Neural crest cell (in vitro differentiated cells): ENCODE measurements at regions not wholly inside any gene's neighbourhood (a gene's known extent, or its start where the extent isn't known, plus 50 kb on each side); places are given as distances from the start of the nearest gene placed in this dataset.

Experiments
- DNase-seq: peaks from one replicate; pipeline ENCODE4 v3.0.0; 2021; ENCODE audit warnings: low read depth, mixed read lengths, low spot score
- H3K27ac Mint-ChIP-seq: one replicate; pipeline ENCODE4 v1.8.0; 2021; ENCODE audit warnings: mild to moderate bottlenecking, mixed read lengths; ENCODE audit not compliant: unreplicated experiment
- H3K27me3 Mint-ChIP-seq: 2 replicates; pipeline ENCODE4 v1.8.0; 2021; ENCODE audit warnings: low read depth, mild to moderate bottlenecking, mixed read lengths
- H3K36me3 Mint-ChIP-seq: 2 replicates; pipeline ENCODE4 v1.8.0; 2021; ENCODE audit warnings: low read depth, mild to moderate bottlenecking, mixed read lengths
- H3K4me1 Mint-ChIP-seq: 2 replicates; pipeline ENCODE4 v1.8.0; 2021; ENCODE audit warnings: mixed read lengths
- H3K4me3 Mint-ChIP-seq: one replicate; pipeline ENCODE4 v1.8.0; 2021; ENCODE audit warnings: mild to moderate bottlenecking, mixed read lengths
- H3K9me3 Mint-ChIP-seq: 2 replicates; pipeline ENCODE4 v1.8.0; 2021; ENCODE audit warnings: mixed read lengths
- TF ChIP-seq, protein P1 (sequence below): fragments of 200-600 bp; sonication (generic); conservative IDR thresholded peaks from 2 replicates; pipeline ENCODE4 v1.5.0; 2021; ENCODE audit warnings: antibody characterized with exemption, mild to moderate bottlenecking

DNA sequence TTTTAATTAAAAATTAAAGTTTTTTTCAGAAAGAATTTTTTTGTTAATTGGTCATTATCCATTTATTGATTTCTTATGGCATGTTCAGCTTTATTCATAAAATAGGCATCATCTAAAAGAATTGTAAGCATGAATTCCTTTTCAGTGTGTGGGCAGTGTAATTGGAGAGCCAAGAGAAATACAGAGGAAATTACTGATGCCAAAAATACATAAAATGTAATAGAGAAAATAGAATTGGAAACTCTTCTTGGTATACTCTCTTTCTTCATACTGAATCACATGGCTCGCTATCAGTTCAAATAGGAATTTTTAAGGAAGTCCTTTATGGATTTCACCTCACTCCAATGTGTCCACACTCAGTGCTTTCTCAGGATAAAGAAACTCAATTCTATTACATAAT, 663.6 kb upstream of the NRXN1 start:
- Mint-ChIP-seq H3K27me3 (no peaks in the 10 kb centered on the region), H3K4me3 (no peak overlapping the region), H3K4me1 (no peaks in the 10 kb centered on the region), H3K9me3 (no peaks in the 10 kb centered on the region), H3K27ac (no peak overlapping the region), H3K36me3 (no peaks in the 10 kb centered on the region)
- no peak for DNase-seq
- TF ChIP-seq, protein P1, sequence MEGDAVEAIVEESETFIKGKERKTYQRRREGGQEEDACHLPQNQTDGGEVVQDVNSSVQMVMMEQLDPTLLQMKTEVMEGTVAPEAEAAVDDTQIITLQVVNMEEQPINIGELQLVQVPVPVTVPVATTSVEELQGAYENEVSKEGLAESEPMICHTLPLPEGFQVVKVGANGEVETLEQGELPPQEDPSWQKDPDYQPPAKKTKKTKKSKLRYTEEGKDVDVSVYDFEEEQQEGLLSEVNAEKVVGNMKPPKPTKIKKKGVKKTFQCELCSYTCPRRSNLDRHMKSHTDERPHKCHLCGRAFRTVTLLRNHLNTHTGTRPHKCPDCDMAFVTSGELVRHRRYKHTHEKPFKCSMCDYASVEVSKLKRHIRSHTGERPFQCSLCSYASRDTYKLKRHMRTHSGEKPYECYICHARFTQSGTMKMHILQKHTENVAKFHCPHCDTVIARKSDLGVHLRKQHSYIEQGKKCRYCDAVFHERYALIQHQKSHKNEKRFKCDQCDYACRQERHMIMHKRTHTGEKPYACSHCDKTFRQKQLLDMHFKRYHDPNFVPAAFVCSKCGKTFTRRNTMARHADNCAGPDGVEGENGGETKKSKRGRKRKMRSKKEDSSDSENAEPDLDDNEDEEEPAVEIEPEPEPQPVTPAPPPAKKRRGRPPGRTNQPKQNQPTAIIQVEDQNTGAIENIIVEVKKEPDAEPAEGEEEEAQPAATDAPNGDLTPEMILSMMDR, result no peak

DNA sequence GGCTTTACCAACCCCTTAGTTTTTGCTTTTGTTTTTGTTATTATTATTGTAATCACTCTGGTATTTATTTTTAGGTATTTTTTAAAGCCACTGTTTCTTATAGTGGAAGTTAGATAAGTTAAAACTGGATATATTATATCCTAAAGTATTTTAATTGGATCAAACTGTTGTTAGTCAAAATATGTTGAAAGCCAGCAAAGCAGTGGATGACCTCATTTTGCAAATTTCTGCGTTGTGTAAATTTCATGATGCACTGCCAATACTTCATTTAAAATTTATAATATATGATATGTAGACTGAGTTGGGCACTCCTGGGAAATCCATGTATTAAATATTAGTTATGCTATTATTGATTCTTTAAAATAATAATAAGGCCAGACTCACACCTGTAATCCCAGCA, 661.7 kb upstream of the NRXN1 start:
- no peak for DNase-seq
- Mint-ChIP-seq H3K4me1 (no peaks in the 10 kb centered on the region), H3K9me3 (no peaks in the 10 kb centered on the region), H3K4me3 (no peak overlapping the region), H3K36me3 (no peaks in the 10 kb centered on the region), H3K27ac (no peak overlapping the region), H3K27me3 (no peaks in the 10 kb centered on the region)
- TF ChIP-seq, protein P1, result no peak

DNA sequence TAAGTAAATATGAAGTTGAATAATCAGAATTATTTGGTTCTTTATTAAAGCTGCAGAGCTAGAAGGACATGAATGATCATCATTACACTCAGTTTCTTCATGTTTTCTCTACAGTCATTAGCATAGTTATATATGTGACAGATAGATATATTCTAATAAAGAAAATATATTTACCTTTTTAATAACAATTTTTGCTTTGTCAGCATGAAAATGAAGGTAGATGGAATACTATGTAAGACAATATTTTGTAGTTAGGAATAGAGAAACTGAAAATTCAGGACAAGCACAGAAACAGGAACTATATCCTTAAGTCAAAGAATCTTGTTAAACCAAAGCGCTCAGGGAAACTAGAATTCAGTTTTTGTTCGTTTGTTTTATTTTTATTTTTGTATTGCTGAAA, 649.9 kb upstream of the NRXN1 start:
- H3K27me3 Mint-ChIP-seq, result no peaks in the 10 kb centered on the region
- peaks cover under 1% of the 10 kb centered on the region for H3K9me3 Mint-ChIP-seq
- TF ChIP-seq, protein P1, result no peak
- H3K4me3 Mint-ChIP-seq, result no peak overlapping the region
- no peaks in the 10 kb centered on the region for H3K36me3 Mint-ChIP-seq
- H3K4me1 Mint-ChIP-seq, result no peaks in the 10 kb centered on the region
- no peak for DNase-seq
- no peak overlapping the region for H3K27ac Mint-ChIP-seq

DNA sequence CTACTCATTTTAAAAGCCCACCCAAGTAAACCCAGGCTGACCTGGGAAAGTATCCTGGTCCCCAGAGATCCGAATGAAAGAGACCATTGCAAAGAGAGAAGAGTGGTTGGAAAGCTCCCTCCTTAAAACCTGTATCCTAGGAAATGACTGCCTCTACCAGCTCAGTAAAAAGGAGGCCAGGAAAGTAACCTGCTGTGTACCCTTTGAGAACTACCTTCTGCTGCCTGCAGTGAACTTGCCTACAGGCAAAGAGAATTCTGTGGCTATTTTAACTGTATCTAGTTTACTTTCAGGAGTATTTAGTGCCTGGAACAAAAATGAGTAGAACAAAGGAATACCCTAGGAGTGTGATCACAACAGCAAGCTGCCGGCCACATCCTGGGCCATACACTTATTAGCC, 641.7 kb upstream of the NRXN1 start:
- Mint-ChIP-seq H3K4me3 (no peak overlapping the region), H3K27ac (no peak overlapping the region), H3K9me3 (no peaks in the 10 kb centered on the region), H3K36me3 (no peaks in the 10 kb centered on the region), H3K27me3 (no peaks in the 10 kb centered on the region), H3K4me1 (no peaks in the 10 kb centered on the region)
- DNase-seq, result no peak
- TF ChIP-seq, protein P1, result no peak

DNA sequence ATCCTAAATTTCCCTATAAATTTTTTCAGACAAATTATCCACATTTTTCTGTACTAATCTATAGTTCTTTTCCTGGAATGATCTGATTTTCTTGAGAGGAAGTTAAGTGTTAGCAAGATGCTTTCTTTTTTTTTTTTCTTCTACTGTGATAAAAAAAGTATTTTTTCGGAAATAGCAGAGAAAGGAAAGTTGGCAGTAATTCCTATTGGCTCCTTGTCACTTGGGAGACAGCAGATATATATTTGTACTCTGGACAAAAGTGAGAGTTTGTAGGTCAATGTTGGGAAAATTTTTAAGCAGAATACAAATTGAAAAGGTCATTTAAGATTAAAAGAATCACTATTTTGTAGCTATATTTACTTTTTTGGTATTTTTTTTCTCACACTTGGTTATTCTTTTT, 635.7 kb upstream of the NRXN1 start:
- H3K4me3 Mint-ChIP-seq, result no peak overlapping the region
- TF ChIP-seq, protein P1, result no peak
- no peaks in the 10 kb centered on the region for H3K27me3 Mint-ChIP-seq
- H3K27ac Mint-ChIP-seq, result no peak overlapping the region
- H3K9me3 Mint-ChIP-seq, result peaks cover 4% of the 10 kb centered on the region
- no peaks in the 10 kb centered on the region for H3K36me3 Mint-ChIP-seq
- no peaks in the 10 kb centered on the region for H3K4me1 Mint-ChIP-seq
- no peak for DNase-seq

DNA sequence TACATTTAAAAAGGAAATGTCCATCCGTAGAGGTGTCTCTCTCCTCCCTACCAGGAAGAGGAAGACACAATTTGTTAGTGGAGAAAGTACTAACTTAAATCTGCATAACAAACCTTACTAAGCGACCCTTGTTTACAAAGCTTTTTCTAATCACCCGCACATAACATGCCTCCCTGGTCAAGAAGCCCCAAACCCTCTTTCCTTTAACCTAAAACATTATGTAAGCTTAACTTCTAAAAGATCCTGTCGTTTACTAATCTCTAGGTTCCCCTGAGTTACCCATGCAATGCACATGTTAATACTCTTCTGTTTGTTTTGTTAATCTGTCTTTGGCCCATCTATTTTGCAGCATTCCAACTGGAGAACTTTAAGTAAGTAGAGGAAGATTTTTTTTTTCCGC, 630.3 kb upstream of the NRXN1 start:
- Mint-ChIP-seq H3K36me3 (no peaks in the 10 kb centered on the region), H3K27me3 (no peaks in the 10 kb centered on the region), H3K9me3 (peaks cover 4% of the 10 kb centered on the region), H3K4me1 (no peaks in the 10 kb centered on the region), H3K27ac (no peak overlapping the region), H3K4me3 (no peak overlapping the region)
- TF ChIP-seq, protein P1, result no peak
- no peak for DNase-seq
